ENCODE measurements at regions not wholly inside any gene's neighbourhood (a gene's known extent, or its start where the extent isn't known, plus 50 kb on each side); places are given as distances from the start of the nearest gene placed in this dataset.
A peak's percentile ranks its signal among the peaks of the same experiment; 100 is the strongest.

DNA sequence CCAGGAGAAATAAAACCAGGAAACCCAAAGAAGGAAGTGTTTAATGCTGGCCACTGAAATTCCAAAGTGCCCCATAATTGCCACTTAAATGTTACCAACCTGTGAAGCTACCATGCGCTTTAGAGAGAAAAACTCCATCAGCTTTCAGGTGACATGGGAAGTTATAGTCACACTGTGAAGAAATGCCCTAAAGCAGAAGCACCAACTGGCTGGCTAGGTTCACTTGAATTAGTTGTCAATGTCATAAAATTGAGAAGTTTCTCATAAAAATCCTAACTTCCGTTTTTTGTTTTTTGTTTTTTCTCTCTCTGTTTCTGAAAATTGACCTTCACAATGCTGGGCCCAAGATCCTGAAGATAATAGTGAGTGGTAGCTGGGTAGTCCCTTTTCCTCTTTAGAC is 167.9 kb upstream of the CTNNB1 start:
- no peak for DNase-seq

DNA sequence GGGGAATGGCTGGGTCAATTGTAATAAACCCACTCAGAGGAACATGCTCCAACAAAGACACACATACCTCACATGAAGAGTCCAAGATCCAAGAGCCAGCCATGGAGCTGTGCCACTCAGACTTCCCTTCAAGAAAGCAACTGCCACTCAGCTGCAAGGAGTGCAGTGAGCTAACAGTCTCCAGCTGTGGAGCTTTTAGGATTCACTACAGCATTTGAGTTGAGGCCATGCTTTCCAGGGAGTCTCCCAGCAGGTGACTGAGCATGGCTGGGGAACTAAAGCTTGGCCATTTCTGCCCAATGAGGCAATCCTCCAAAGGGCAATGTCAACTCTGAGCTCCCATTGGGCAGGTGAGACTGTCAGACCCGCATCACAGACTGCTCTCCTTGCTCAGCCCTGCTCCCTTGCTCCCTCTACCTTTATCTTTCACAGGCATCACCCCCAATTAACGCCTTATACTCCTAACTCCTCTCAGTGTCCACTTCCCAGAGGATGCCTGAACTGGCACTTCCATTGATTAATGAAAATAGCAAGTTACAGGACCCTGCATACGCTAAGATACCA is 165.3 kb upstream of the CTNNB1 start:
- no peak for DNase-seq

GRCh38 chr3:41035456-41036022 is 163.8 kb upstream of the CTNNB1 start:
- DNase-seq, result no peak

DNA sequence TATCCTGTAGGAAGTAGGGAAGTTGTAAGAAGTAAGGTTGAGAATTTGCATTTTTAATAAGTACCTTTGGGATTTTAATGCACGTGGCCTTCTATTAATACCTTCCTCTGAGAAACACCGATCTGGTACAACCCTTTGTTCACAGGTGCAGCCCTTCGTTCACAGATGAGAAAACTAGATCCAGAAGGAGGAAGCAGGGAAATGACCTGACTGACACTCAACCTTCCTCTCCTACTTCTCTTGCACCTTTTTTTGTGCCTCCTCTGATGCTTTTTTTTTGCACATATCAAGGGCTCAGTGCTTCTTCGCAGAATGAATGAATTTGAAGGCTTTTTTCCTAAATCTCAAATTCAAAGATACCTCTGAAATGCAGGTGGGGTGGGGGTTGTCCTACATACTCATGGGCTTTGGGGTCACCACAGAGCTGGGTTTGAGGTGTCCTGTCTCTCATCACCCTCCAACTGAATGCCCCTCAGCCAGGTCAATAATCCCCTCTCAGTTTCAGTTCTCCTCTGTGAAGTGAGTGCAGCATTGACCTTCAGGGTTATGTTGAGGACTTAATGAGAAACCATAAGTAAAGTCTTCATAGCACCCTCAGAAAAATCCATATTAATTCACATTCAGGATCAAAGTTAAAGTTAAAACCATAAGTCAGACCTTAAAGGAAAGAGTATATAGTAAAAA is 161.5 kb upstream of the CTNNB1 start:
- DNase-seq, result no peak

DNA sequence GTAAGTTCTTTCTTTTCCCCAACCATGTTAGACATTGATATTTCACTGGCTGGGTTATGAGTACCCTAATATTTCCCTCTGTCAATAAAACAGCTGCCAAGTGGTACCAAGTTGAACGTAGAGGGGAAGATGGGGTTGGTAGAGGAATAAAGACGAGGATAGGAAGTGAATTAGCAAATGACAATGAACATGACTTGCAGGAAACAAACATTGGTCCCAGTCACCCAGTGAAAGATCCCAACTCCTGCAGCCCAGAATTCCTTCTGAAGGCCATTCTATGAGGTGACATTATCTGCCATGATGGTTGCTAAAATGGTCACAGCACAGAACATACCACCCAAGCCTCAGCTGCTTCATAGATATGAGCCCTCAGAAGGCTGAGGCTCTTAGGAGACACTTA is 159.0 kb upstream of the CTNNB1 start:
- no peak for DNase-seq

DNA sequence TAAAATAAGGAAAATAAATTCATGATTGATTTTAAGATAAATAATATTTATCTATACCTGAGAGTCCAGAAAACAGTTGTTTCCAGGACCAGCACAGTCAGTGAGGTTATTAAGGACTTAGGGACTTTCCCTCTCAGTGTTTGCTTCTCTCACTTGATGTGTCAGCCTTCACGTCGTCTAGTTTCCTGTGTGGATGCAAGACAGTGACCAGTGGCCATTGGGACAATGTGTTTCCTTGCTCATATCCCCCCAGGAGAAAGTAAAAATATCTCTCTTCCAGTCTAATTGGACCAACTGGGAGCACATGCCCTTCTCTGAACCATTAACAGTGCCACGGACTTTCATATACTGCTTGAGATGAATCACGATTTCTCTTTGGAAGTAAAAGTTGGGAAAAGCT is 157.8 kb upstream of the CTNNB1 start:
- no peak for DNase-seq

DNA sequence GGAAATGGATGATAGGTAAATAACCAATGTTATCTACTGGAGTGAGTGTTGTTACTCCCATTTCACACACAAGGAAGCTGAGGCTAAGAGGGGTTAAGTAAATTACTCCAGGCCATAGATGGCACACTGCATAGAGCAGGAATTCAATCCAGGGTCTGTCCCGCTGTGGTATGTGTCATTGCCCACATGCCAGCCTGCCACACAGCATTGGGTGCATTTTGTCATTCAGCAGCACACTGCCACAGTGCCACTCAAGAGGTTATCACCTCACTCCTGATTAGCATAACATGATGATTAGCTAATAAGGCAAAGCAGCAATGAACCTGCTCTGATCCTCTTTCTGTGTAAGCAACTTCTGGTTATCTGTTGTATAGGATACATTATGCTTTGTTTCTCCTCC is 157.4 kb upstream of the CTNNB1 start:
- no peak for DNase-seq

DNA sequence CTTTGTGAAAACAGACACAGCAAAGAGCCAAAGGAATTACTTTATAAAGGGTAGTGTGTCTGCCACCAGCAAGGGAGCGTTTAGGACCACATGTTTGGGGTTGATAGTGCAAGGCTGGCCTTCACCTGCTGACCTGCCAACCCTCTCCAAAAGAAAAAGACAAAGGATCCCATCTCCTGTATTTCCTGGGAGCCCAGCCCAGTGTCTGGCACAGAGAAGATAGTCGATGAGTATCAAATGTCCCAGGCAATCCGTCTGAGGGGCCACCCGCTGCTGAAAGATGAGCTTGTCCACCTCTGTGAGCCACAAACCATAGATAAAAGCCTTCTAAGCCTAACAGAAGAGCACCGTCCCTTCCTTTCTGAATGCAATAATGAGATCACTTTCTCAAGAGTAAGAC is 154.8 kb upstream of the CTNNB1 start:
- DNase-seq, result no peak

DNA sequence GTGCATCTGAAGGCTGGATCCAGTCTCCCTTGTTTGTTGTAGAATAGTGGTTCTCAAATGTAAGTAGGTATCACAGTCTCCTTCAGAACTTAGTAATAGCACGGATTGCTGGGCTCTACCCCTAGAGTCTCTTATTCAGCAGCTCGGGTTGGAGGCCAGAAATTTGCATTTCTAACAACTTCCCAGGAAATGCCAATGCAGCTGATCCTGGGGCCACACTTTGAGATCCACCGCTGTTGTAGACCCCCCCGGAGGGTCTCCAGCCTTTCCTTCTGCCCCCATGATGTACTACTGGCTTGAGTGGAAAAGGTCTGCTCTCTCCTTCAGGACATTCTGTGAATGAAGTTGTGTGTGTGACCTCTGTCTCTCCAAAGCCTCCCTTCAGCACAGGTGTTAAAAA is 153.8 kb upstream of the CTNNB1 start:
- no peak for DNase-seq

GRCh38 chr3:41050144-41050543 is 149.2 kb upstream of the CTNNB1 start:
- no peak for DNase-seq

DNA sequence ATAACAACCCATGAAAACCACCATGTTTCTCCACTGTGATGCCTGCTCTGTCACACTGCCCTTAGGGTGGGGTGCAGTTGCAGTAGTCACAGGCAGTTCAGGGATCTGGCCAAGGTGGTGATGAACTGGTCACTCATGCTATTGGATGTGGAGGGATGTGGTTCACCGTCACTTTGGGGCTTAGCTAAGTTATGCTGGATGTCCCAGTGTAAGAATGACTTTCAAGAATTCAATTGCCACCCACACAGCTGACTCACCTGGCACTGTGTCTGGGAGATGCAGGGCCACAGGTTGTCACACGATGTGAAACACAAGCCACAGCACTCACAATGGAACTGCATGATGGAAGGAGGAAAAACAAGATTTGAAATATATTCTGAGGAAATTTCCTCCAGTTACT is 146.1 kb upstream of the CTNNB1 start:
- DNase-seq, result peak in 19 of 56 donors; percentile 0 to 39 (median 7)

GRCh38 chr3:41060106-41060505 is 139.2 kb upstream of the CTNNB1 start:
- DNase-seq, result no peak

DNA sequence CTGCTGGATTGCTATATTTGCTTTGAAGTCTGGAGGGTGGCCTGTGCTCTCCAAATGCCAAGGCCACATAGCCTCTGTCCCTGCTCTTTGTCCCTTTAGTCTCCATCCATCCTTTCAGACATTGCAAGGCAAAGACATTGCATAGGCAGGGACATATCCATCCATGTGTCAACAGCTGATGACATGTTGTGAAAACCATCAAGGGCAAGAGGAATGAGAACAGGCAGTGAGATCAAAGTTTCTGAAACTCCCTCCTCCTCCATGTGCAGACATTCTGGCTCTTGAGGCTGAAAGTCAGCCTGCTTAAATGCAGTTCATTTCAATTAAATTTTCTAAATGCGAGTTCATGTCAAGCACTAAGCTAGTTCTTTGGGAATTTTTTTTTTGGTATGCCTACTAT is 135.2 kb upstream of the CTNNB1 start:
- DNase-seq, result no peak

DNA sequence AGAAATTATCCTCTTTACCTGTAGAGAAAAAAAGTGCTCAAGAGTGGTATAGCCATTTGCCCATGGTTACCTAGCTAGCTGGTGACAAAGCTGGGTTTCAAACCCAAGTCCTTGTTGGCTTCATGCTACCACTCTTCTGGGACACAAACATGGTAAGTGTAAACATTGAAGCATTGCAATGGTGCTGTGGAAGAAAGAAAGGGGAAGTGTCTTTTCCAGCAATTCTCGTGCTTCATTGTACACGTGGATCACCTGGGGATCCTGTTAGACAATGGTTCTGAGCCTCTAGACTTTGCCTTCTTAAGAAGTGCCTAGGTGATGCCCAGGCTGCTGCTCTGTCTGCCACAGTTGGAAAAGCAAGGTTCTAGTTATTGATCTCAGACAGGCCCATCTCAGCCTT is 134.8 kb upstream of the CTNNB1 start:
- DNase-seq, result no peak

GRCh38 chr3:41065340-41065739 is 134.0 kb upstream of the CTNNB1 start:
- no peak for DNase-seq

DNA sequence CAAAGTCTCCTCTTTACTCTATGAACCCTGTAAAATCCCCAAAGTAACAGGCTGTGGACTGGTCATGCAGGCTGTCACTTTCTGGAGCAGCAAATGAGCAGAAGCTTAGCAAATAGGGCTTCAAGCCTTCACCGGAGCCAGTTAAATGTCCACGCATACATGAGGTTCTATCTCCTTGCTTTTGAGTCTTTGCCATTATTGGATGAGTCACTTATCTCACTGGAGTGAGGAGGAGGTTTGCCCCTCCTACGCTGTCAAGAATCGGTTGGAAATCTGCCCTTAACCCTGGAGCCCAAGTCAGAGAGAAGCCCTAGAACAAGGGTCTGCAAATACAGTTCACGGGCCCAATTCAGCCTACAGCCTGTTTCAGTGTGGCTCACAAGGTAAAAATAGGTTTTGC is 126.1 kb upstream of the CTNNB1 start:
- no peak for DNase-seq

DNA sequence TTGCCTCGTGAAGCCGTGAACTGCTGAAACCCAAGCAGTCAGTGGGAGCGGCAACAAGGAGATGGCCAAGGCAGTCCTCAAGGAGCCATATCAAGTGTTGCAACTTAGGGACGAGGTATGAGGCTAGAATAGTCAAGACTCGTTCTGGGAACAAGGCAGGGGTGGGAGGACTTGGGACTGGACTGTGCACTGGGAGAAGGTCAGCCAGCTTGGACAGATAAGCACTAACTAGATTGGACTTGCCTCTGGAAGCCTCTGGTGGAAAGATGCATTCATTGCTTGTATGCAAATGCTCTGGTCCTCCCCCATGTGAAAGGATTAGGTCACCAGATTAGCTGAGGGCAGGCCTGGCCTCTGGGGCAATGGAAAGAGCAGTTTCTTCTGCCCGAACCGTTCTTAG is 123.3 kb upstream of the CTNNB1 start:
- no peak for DNase-seq

DNA sequence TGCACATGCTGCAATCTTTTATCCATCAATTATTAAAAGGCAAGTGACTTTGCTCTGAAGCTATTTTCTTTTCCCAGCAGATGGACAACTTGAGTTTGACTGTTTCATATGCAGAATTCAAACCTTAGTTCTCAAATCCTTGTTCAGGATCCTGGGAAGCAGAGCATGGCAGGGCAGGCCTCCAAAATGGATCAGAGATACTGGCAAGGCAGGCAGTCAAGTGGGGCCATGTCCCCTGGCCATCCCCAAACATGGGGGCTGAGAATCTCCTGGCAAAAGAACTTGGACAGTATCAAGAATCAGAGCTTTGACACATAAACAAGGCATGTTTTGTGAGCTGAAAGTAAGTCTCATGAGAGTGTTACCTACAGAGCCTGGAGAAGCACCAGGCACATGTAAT is 122.9 kb upstream of the CTNNB1 start:
- no peak for DNase-seq

- no peak for DNase-seq
Observed at GRCh38 chr3:41080141-41080540, 119.2 kb upstream of the CTNNB1 start.

DNA sequence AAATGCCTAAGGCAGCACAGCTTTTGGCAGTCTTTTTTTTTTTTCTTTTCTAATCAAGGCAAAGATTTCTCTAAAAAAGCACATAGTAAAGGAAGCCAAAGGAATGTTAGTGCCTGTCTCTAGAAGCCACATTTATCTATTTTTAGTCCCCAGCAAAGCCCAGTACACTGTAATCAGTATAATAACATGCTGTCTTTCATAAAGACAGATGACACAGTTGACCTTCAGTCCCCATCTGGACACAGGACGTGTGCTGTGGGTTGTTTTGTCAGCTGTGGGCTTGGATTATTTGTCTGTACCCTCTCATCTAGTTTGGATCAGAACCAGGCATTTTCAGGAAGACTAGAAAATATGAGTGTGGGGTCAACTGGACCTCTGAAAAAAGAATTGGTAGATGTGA is 110.4 kb upstream of the CTNNB1 start:
- DNase-seq, result no peak

- DNase-seq, result no peak
Observed at GRCh38 chr3:41089566-41089965, 109.7 kb upstream of the CTNNB1 start.

- DNase-seq, result no peak
Observed at GRCh38 chr3:41092844-41093243, 106.5 kb upstream of the CTNNB1 start.

DNA sequence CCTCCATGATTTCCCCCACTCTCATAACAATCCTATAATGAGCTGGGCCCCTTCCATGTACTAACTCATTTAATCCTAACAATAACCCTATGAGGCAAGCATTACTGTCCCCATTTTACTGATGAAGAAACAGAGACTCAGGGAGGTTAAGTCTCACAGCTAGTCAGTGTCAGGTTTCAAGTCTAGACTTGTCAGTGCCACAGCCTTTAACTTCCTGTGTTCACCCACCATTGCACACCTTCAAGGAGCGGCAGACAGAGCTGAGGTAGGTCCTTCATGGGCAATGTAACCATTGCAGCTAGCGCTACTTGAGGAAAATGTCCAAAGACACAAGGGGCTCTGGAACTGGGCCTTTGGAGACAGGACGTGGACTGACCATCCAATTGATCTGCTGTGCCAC is 105.8 kb upstream of the CTNNB1 start:
- DNase-seq, result no peak

DNA sequence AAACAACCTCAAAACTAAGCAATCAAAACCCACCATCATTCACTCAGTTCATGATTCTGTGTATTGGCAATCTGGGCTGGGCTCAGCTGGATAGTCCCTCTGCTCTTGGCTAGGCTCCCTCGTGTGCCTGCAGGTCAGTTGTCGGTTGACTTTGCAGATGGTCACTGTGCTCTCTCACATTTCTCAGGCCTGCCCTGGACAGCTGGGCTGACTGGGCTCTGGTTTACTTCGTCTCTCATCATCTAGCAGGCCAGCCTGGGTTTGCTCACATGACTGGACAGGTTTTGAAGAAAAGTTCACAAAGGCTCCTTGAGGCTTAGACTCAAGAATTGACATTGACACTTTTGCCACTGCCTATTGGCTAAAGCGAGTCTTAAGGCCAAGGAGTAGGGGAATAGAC is 105.0 kb upstream of the CTNNB1 start:
- no peak for DNase-seq
